B cell (primary cell): ENCODE measurements at regions not wholly inside any gene's neighbourhood (a gene's known extent, or its start where the extent isn't known, plus 50 kb on each side); places are given as distances from the start of the nearest gene placed in this dataset.

Source experiments
- ATAC-seq: fragments of 200-7000 bp; cut with Tn5 transposase; one replicate; pipeline ENCODE4 v1.10.0; 2021; ENCODE audit warnings: low read depth, mild to moderate bottlenecking, moderate number of reproducible peaks, moderate library complexity
- CTCF ChIA-PET: fragments of 350-600 bp; sonication (Branson Sonifier 250); formaldehyde crosslinking; loops from one replicate; lab custom pipeline; 2021; ENCODE audit warnings: antibody characterized with exemption, inconsistent platforms; lab: Charles Lee
- POLR2A ChIA-PET: fragments of 350-600 bp; sonication (Branson Sonifier 250); formaldehyde crosslinking; loops from one replicate; lab custom pipeline; 2021; ENCODE audit warnings: antibody characterized with exemption; lab: Charles Lee
- DNase-seq: peaks from one replicate; pipeline ENCODE4 v3.0.0; 2013
- H2AFZ ChIP-seq: 2 replicates; pipeline ENCODE4 v1.6.1; 2012; ENCODE audit warnings: mild to moderate bottlenecking, low read depth, low read length; ENCODE audit not compliant: insufficient read depth, poor library complexity, severe bottlenecking
- H3K27ac ChIP-seq, 2 donors: 1 replicate in 1 of 2; 2 replicates in 1 of 2; pipeline ENCODE4 v1.5.1; 2012 to 2013; ENCODE audit warnings: low read length in 2 of 2, mild to moderate bottlenecking in 2 of 2, moderate library complexity in 1 of 2
- H3K27me3 ChIP-seq, 4 experiments: fragments of 200-600 bp in 1 of 4; sonication (generic) in 1 of 4; replicated peaks in 1 of 4; 1 replicate in 2 of 4; 2 replicates in 2 of 4; pipeline versions ENCODE4 v1.6.1 to v1.7.0; 2013 to 2016; ENCODE audit warnings: low read length in 3 of 4, mild to moderate bottlenecking in 2 of 4, mixed read lengths in 1 of 4, moderate library complexity in 1 of 4; ENCODE audit not compliant: insufficient read depth in 4 of 4, control insufficient read depth in 3 of 4; ENCODE audit errors: control extremely low read depth in 1 of 4
- H3K36me3 ChIP-seq, 2 experiments: replicated peaks in 1 of 2; 1 replicate in 1 of 2; 2 replicates in 1 of 2; pipeline versions ENCODE4 v1.6.1 to v1.7.1; 2013; ENCODE audit warnings: low read length in 1 of 2; ENCODE audit not compliant: insufficient read depth in 2 of 2, control insufficient read depth in 1 of 2; ENCODE audit errors: control extremely low read depth in 1 of 2, extremely low read depth in 1 of 2
- H3K4me1 ChIP-seq, 2 donors: fragments of 200-600 bp in 1 of 2; sonication (generic) in 1 of 2; 1 replicate in 1 of 2; 2 replicates in 1 of 2; pipeline versions ENCODE4 v1.5.1 to v1.6.1; 2013 to 2017; ENCODE audit warnings: low read length in 2 of 2; ENCODE audit not compliant: control insufficient read depth in 2 of 2, insufficient read depth in 2 of 2
- H3K4me2 ChIP-seq: replicated peaks from 2 replicates; pipeline ENCODE3; 2012; ENCODE audit warnings: mild to moderate bottlenecking, low read depth, low read length; ENCODE audit not compliant: poor library complexity, severe bottlenecking
- H3K4me3 ChIP-seq, 5 experiments: fragments of 200-600 bp in 1 of 5; sonication (generic) in 1 of 5; 1 replicate in 3 of 5; 2 replicates in 2 of 5; pipeline versions ENCODE4 v1.5.1 to v1.7.0; 2011 to 2016; ENCODE audit warnings: low read length in 4 of 5, mild to moderate bottlenecking in 4 of 5, low read depth in 2 of 5, control low read depth in 1 of 5, moderate library complexity in 1 of 5; ENCODE audit not compliant: insufficient read depth in 1 of 5; ENCODE audit errors: control extremely low read depth in 1 of 5, extremely low read depth in 1 of 5
- H3K79me2 ChIP-seq: fragments of 200-600 bp; sonication (generic); one replicate; pipeline ENCODE4 v1.6.0; 2016; ENCODE audit warnings: low read length; ENCODE audit not compliant: control insufficient read depth, insufficient read depth
- H3K9ac ChIP-seq: fragments of 200-600 bp; sonication (generic); 2 replicates; pipeline ENCODE4 v1.6.1; 2017; ENCODE audit warnings: mild to moderate bottlenecking, low read length, moderate library complexity
- H3K9me3 ChIP-seq, 3 donors: one replicate each; pipeline versions ENCODE4 v1.6.1 to v1.7.1; 2013; ENCODE audit warnings: low read length in 2 of 3; ENCODE audit not compliant: control insufficient read depth in 2 of 3, insufficient read depth in 1 of 3; ENCODE audit errors: control extremely low read depth in 1 of 3
- H4K20me1 ChIP-seq: 2 replicates; pipeline ENCODE4 v1.6.0; 2012; ENCODE audit warnings: mild to moderate bottlenecking, low read length; ENCODE audit not compliant: insufficient read depth, control insufficient read depth, poor library complexity, severe bottlenecking
- H3K27ac Mint-ChIP-seq: one replicate; pipeline ENCODE4 v1.8.0; 2021; ENCODE audit warnings: mixed read lengths
- H3K27me3 Mint-ChIP-seq: one replicate; pipeline ENCODE4 v1.8.0; 2021; ENCODE audit warnings: mixed read lengths
- H3K4me1 Mint-ChIP-seq: one replicate; pipeline ENCODE4 v1.8.0; 2021; ENCODE audit warnings: mixed read lengths
- H3K4me3 Mint-ChIP-seq: one replicate; pipeline ENCODE4 v1.8.0; 2021; ENCODE audit warnings: mixed read lengths
- H3K9me3 Mint-ChIP-seq: one replicate; pipeline ENCODE4 v1.8.0; 2022; ENCODE audit warnings: mixed read lengths; ENCODE audit not compliant: insufficient read depth
- EZH2 ChIP-seq: IDR thresholded peaks from 2 replicates; pipeline ENCODE4 v1.6.1; 2012; ENCODE audit warnings: borderline replicate concordance, low read depth, mild to moderate bottlenecking, moderate library complexity, low read length; ENCODE audit not compliant: insufficient read depth, poor library complexity, severe bottlenecking
- WGBS: methylation state at CpG from one replicate; pipeline ENCODE4 v1.1.5; 2013; ENCODE audit warnings: missing lambda C conversion rate; ENCODE audit not compliant: insufficient coverage; 5-methylcytosine and 5-hydroxymethylcytosine counted together
- intact Hi-C: fragments of 100-400 bp; cut with micrococcal nuclease; formaldehyde crosslinking; loops from one replicate; pipeline ENCODE4 v1.10.0; 2022
- TF ChIP-seq, protein P1 (sequence below): fragments of 200-600 bp; IDR thresholded peaks from one replicate; pipeline ENCODE4 v1.8.0; 2022; ENCODE audit warnings: antibody characterized with exemption, mild to moderate bottlenecking

DNA sequence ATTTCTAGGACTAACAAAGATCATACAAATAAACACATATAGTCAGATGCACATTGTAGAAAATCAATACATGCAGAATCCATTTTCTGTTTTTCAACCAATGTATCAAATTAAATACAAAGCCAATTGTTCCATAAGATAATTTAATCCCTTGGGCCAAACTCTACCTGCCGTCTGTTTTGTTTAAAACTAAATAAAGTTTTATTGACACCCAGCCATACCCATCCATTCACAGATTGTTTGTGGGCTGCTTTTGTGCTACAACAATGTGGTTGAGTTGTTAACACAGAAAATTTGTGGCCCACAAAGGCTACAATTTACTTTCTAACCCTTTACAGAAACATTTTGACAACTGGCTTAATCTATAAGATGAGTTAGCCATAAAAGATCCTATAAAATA lies 484.0 kb upstream of the ID2 start:
- no peak overlapping the region for H3K27ac ChIP-seq
- H3K36me3 ChIP-seq = no peaks in the 10 kb centered on the region
- no peaks in the 10 kb centered on the region for H4K20me1 ChIP-seq
- DNase-seq (no peak), ATAC-seq (no peak)
- H3K4me2 ChIP-seq = no peak overlapping the region
- H3K79me2 ChIP-seq = no peaks in the 10 kb centered on the region
- POLR2A ChIA-PET = no interaction called here
- peaks cover 1 to 6% (median 2%) of the 10 kb centered on the region in 3 donors for H3K9me3 ChIP-seq
- intact Hi-C loops = no loop called here
- Mint-ChIP-seq H3K4me1 (no peaks in the 10 kb centered on the region), H3K27ac (no peak overlapping the region), H3K4me3 (no peak overlapping the region), H3K27me3 (peaks cover 51% of the 10 kb centered on the region), H3K9me3 (no peaks in the 10 kb centered on the region)
- TF ChIP-seq EZH2 = no peak
- TF ChIP-seq, protein P1, sequence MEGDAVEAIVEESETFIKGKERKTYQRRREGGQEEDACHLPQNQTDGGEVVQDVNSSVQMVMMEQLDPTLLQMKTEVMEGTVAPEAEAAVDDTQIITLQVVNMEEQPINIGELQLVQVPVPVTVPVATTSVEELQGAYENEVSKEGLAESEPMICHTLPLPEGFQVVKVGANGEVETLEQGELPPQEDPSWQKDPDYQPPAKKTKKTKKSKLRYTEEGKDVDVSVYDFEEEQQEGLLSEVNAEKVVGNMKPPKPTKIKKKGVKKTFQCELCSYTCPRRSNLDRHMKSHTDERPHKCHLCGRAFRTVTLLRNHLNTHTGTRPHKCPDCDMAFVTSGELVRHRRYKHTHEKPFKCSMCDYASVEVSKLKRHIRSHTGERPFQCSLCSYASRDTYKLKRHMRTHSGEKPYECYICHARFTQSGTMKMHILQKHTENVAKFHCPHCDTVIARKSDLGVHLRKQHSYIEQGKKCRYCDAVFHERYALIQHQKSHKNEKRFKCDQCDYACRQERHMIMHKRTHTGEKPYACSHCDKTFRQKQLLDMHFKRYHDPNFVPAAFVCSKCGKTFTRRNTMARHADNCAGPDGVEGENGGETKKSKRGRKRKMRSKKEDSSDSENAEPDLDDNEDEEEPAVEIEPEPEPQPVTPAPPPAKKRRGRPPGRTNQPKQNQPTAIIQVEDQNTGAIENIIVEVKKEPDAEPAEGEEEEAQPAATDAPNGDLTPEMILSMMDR = no peak
- WGBS = no CpG with 5 or more reads among the region's 1 CpG
- H3K4me3 ChIP-seq = no peak overlapping the region
- H3K27me3 ChIP-seq = peaks cover 0 to 11% (median 3%) of the 10 kb centered on the region in 4 experiments
- H3K4me1 ChIP-seq = no peaks in the 10 kb centered on the region
- CTCF ChIA-PET = no interaction called here
- H3K9ac ChIP-seq = no peak overlapping the region
- H2AFZ ChIP-seq = no peak overlapping the region

DNA sequence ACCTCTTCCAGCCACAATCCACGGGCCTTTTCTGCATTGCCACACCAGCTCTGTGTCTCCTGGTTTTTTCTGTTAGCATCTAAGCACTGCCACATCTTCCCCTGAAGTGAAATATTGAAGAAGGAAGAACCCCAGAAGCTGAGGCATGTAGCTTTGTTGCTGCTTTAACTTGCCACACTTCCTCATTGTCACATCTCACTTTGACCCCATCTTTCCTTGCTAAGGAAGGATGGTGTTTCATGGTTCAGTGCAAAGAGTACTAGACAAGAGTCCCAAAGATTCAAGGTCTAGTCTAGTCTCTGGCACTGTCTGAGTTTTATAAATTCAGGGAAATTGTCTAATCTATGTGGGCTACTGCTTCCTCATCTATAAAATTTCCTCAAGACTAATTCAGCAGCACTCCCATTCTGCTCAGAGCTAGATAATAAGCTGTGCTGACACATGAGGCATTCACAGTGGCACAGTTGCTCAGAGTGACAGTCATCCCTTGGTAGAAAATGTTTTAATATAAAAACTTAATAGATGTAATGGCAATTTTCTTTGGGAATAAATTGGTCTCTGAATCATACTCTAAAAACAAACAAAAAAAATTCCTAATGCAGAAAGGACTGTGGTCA lies 483.0 kb upstream of the ID2 start:
- Histone ChIP-seq H3K4me2 (no peak overlapping the region), H3K27ac (no peak overlapping the region), H3K79me2 (no peaks in the 10 kb centered on the region), H3K4me1 (no peaks in the 10 kb centered on the region), H3K9ac (no peak overlapping the region), H3K9me3 (peaks cover 1 to 6% (median 2%) of the 10 kb centered on the region in 3 donors), H3K36me3 (no peaks in the 10 kb centered on the region), H2AFZ (no peak overlapping the region), H3K27me3 (peaks cover 0 to 11% (median 1%) of the 10 kb centered on the region in 4 experiments), H3K4me3 (no peak overlapping the region), H4K20me1 (no peaks in the 10 kb centered on the region)
- intact Hi-C loops = no loop called here
- no peaks in the 10 kb centered on the region for H3K9me3 Mint-ChIP-seq
- ChIA-PET CTCF (no interaction called here), POLR2A (no interaction called here)
- H3K27ac Mint-ChIP-seq = no peak overlapping the region
- WGBS = no CpG with 5 or more reads among the region's 1 CpG
- DNase-seq = no peak
- H3K27me3 Mint-ChIP-seq = peaks cover 48% of the 10 kb centered on the region
- TF ChIP-seq EZH2 = no peak
- TF ChIP-seq, protein P1 = no peak
- H3K4me1 Mint-ChIP-seq = no peaks in the 10 kb centered on the region
- ATAC-seq = no peak
- no peak overlapping the region for H3K4me3 Mint-ChIP-seq
